ENCODE measurements at regions not wholly inside any gene's neighbourhood (a gene's known extent, or its start where the extent isn't known, plus 50 kb on each side); places are given as distances from the start of the nearest gene placed in this dataset.
A peak's percentile ranks its signal among the peaks of the same experiment; 100 is the strongest.

DNA sequence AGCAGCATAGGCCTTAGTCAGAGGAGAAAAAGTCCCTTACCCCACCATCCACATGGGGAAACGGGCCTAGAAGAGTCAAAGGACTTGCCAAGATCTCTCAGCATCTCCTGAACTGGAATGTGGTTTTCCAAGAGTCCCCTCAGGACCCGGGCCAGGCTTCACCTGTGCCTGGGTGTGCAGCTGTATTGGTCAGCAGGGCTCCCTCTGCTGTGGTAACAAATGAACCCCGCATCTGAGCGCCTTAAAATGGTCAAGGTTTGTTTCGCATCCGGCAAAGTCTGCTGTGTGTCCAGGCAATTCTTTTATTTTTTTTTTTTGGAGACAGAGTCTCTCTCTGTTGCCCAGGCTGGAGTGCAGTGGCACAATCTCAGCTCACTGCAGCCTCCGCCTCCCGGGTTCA lies 168.0 kb upstream of the IER5L start:
- no peaks in the 10 kb centered on the region for H3K36me3 ChIP-seq (ENCODE audit: insufficient read depth, low read length)
- Mint-ChIP-seq H3K4me3 (no peak overlapping the region), H3K9me3 (no peaks in the 10 kb centered on the region), H3K27me3 (no peaks in the 10 kb centered on the region), H3K27ac (no peak overlapping the region), H3K36me3 (no peaks in the 10 kb centered on the region), H3K4me1 (peaks cover 0 to 7% (median 2%) of the 10 kb centered on the region in 4 donors)
- intact Hi-C loops (cut with micrococcal nuclease), result no loop called here
- no peak for DNase-seq
- H3K27me3 ChIP-seq (ENCODE audit: insufficient read depth, low read length), result no peaks in the 10 kb centered on the region
- H3K4me1 ChIP-seq (ENCODE audit: insufficient read depth, low read length), result no peaks in the 10 kb centered on the region
- H3K4me3 ChIP-seq (ENCODE audit: low read length in 2 of 2), result no peak overlapping the region
- H3K27ac ChIP-seq (ENCODE audit: low read depth, low read length), result no peak overlapping the region
- CTCF ChIA-PET (ENCODE audit: partially characterized antibody), result interaction anchor here (1.0 to 1.2 kb wide), 3 partner anchors 9 to 172 kb away, joined by 3 read pairs; no protein-coding TSS in a partner anchor
- POLR2A ChIA-PET (ENCODE audit: partially characterized antibody), result no interaction called here
- H3K9me3 ChIP-seq (ENCODE audit: control insufficient read depth in 1 of 2, low read length in 2 of 2), result no peaks in the 10 kb centered on the region

DNA sequence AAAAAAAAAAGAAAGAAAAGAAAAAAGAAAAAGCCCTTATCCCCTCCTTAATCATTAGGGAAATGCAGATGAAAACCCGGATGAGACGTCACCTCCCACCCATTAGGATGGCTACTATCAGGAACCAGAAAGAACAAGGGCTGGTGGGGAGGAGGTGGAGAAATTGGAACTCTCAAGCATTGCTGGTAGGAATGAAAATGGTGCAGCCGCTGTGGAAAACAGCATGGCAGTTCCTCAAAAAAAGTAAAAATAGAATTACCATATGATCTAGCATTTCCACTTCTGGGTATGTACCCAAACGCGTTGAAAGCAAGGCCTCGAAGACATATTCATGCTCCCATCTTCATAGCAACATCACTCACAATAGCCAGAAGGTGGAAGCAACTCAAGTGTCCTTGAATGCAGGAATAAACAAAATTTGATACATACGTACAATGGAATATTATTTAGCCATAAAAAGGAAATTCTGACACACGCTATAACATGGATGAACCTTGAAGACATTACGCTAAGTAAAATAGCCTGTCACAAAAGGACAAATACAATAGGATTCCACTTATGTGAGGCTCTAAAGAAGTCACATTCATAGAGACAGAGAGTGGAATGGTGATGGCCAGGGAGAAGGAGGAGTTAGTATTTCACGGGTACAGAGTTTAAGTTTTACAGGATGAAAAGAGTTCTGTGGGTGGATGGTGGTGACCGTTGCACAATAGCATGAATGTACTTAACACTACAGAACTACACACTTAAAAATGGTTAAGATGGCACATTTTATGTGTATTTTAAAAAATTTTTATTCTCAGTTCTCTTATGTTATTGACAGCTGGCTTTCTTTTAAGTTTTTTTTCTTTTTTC lies 166.8 kb upstream of the IER5L start:
- Mint-ChIP-seq H3K4me3 (no peak overlapping the region), H3K9me3 (no peaks in the 10 kb centered on the region), H3K36me3 (no peaks in the 10 kb centered on the region), H3K27ac (peak overlapping the region in 2 of 7 donors; percentile 3 to 62), H3K27me3 (no peaks in the 10 kb centered on the region), H3K4me1 (peaks cover 0 to 7% (median 2%) of the 10 kb centered on the region in 4 donors)
- Histone ChIP-seq H3K9me3 (ENCODE audit: control insufficient read depth in 1 of 2, low read length in 2 of 2) (no peaks in the 10 kb centered on the region), H3K27ac (ENCODE audit: low read depth, low read length) (no peak overlapping the region), H3K4me3 (ENCODE audit: low read length in 2 of 2) (no peak overlapping the region), H3K36me3 (ENCODE audit: insufficient read depth, low read length) (no peaks in the 10 kb centered on the region), H3K27me3 (ENCODE audit: insufficient read depth, low read length) (no peaks in the 10 kb centered on the region), H3K4me1 (ENCODE audit: insufficient read depth, low read length) (no peaks in the 10 kb centered on the region)
- ChIA-PET CTCF (ENCODE audit: partially characterized antibody) (interaction anchor here (0.9 to 1.2 kb wide), 2 partner anchors 123 to 171 kb away, joined by 3 read pairs; no protein-coding TSS in a partner anchor), POLR2A (ENCODE audit: partially characterized antibody) (no interaction called here)
- intact Hi-C loops (cut with micrococcal nuclease), result no loop called here
- no peak for DNase-seq

DNA sequence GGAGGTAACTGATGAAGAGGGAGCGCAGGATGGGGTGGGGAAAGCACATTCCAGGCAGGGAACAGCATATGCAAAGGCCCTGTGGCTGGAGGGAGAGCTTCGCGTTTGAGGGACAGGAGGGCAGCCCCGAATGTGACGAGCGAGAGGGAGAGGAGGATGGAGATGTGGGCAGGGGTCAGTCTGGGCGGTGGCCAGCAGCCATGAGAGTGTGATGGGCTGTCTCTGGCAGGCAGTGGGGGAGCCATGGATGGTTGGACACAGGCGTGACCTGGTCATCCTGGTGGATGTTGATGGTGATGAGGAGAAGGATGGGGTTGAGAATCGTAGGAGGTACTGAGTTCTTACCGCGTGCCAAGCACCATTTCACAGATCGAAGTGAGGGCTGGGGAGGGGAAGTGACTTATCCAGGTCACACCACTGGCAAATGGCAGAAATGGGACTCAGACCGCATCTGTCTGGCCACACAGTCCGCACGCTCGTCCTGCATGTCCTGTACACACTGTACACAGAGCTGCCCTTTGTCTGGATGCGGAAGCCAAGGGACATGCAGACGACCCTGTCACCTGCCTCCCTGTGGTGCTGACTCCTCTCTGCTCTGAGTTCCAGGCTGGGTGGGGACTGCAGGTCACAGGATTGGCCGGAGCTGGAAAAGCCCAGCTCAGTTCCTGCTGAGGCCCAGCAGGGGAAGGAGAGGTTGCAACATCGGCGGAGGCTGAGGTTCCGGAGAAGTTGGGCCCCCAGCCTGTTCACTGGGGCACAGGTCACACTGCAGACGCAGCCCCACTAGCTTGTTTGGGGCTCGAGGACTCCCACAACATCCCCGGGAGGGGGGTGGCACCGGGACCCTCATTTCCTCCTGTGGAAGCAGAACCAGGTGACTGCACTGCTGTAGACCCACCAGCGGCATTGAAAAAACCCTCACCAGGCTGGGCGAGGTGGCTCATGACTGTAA lies 165.6 kb upstream of the IER5L start:
- Mint-ChIP-seq H3K27me3 (no peaks in the 10 kb centered on the region), H3K9me3 (no peaks in the 10 kb centered on the region), H3K4me1 (peaks cover 0 to 7% (median 2%) of the 10 kb centered on the region in 4 donors), H3K27ac (peak overlapping the region in 1 of 7 donors; percentile 15), H3K36me3 (no peaks in the 10 kb centered on the region), H3K4me3 (no peak overlapping the region)
- H3K4me1 ChIP-seq (ENCODE audit: insufficient read depth, low read length), result no peaks in the 10 kb centered on the region
- H3K27ac ChIP-seq (ENCODE audit: low read depth, low read length), result no peak overlapping the region
- ChIA-PET POLR2A (ENCODE audit: partially characterized antibody) (no interaction called here), CTCF (ENCODE audit: partially characterized antibody) (no interaction called here)
- DNase-seq, result no peak
- intact Hi-C loops (cut with micrococcal nuclease), result no loop called here
- H3K36me3 ChIP-seq (ENCODE audit: insufficient read depth, low read length), result no peaks in the 10 kb centered on the region
- H3K4me3 ChIP-seq (ENCODE audit: low read length in 2 of 2), result no peak overlapping the region
- no peaks in the 10 kb centered on the region for H3K27me3 ChIP-seq (ENCODE audit: insufficient read depth, low read length)
- no peaks in the 10 kb centered on the region for H3K9me3 ChIP-seq (ENCODE audit: control insufficient read depth in 1 of 2, low read length in 2 of 2)

DNA sequence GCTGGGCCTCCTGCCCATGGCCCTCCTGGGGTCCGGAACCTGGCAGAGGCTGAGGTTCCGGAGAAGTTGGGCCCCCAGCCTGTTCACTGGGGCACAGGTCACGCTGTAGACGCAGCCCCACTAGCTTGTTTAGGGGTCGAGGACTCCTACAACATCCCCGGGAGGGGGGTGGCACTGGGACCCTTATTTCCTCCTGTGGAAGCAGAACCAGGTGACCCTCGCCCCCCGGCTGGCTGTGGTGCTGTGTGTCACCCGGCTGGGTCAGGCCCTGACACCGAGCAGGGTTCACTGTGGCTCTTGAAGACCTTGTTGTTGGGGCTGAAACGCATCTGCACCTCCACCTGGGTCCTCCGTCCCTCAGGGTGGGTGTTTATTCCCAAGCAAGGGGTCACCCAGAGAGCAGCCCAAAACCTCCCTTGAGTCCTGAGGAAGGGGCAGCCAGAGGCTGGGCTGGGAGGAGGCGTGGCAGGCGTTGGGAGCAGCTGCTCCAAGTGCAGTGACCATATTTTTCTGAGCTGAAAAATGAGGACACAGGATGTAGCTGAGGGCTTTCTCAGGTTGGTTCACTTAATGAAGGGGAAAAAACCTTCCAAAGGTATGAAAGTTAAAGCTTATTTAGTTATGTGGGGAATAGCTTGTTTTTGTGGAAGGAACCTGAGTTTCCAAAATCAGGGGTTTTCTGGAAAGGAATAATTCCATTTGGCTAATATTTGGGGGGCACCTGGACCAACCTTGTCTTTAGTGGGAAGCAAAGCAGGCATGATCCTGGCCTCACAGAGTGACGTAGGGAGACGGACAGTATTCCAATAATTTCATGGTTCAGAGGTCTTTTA lies 164.7 kb upstream of the IER5L start:
- H3K27me3 Mint-ChIP-seq, result no peaks in the 10 kb centered on the region
- Histone ChIP-seq H3K4me3 (ENCODE audit: low read length in 2 of 2) (no peak overlapping the region), H3K27me3 (ENCODE audit: insufficient read depth, low read length) (no peaks in the 10 kb centered on the region), H3K4me1 (ENCODE audit: insufficient read depth, low read length) (no peaks in the 10 kb centered on the region), H3K9me3 (ENCODE audit: control insufficient read depth in 1 of 2, low read length in 2 of 2) (no peaks in the 10 kb centered on the region), H3K36me3 (ENCODE audit: insufficient read depth, low read length) (no peaks in the 10 kb centered on the region), H3K27ac (ENCODE audit: low read depth, low read length) (no peak overlapping the region)
- H3K36me3 Mint-ChIP-seq, result no peaks in the 10 kb centered on the region
- H3K27ac Mint-ChIP-seq, result no peak overlapping the region
- ChIA-PET POLR2A (ENCODE audit: partially characterized antibody) (no interaction called here), CTCF (ENCODE audit: partially characterized antibody) (no interaction called here)
- H3K4me3 Mint-ChIP-seq, result no peak overlapping the region
- peaks cover 0 to 7% (median 2%) of the 10 kb centered on the region in 4 donors for H3K4me1 Mint-ChIP-seq
- intact Hi-C loops (cut with micrococcal nuclease), result no loop called here
- no peak for DNase-seq
- no peaks in the 10 kb centered on the region for H3K9me3 Mint-ChIP-seq

DNA sequence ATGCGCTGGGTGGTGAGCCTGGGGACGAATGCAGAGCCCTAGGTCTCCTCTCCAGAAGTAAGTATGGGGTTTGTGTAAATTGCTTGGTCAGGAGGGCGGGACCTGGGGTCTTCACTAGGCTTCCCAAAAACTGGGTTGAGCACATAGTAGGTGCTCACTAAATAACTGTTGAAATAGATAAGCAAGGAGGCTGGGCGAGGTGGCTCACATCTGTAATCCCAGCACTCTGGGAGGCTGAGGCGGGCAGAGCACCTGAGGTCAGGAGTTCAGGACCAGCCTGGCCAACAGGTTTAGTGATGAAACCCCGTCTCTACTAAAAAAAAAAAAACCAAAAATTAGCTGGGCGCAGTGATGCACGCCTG lies 163.9 kb upstream of the IER5L start:
- Histone ChIP-seq H3K9me3 (ENCODE audit: control insufficient read depth in 1 of 2, low read length in 2 of 2) (no peaks in the 10 kb centered on the region), H3K36me3 (ENCODE audit: insufficient read depth, low read length) (no peaks in the 10 kb centered on the region), H3K4me3 (ENCODE audit: low read length in 2 of 2) (no peak overlapping the region), H3K27me3 (ENCODE audit: insufficient read depth, low read length) (no peaks in the 10 kb centered on the region), H3K4me1 (ENCODE audit: insufficient read depth, low read length) (no peaks in the 10 kb centered on the region), H3K27ac (ENCODE audit: low read depth, low read length) (no peak overlapping the region)
- CTCF ChIA-PET (ENCODE audit: partially characterized antibody), result no interaction called here
- POLR2A ChIA-PET (ENCODE audit: partially characterized antibody), result no interaction called here
- Mint-ChIP-seq H3K4me1 (peaks cover 0 to 7% (median 2%) of the 10 kb centered on the region in 4 donors), H3K27me3 (no peaks in the 10 kb centered on the region), H3K27ac (no peak overlapping the region), H3K9me3 (no peaks in the 10 kb centered on the region), H3K36me3 (no peaks in the 10 kb centered on the region), H3K4me3 (no peak overlapping the region)
- no peak for DNase-seq
- intact Hi-C loops (cut with micrococcal nuclease), result no loop called here

DNA sequence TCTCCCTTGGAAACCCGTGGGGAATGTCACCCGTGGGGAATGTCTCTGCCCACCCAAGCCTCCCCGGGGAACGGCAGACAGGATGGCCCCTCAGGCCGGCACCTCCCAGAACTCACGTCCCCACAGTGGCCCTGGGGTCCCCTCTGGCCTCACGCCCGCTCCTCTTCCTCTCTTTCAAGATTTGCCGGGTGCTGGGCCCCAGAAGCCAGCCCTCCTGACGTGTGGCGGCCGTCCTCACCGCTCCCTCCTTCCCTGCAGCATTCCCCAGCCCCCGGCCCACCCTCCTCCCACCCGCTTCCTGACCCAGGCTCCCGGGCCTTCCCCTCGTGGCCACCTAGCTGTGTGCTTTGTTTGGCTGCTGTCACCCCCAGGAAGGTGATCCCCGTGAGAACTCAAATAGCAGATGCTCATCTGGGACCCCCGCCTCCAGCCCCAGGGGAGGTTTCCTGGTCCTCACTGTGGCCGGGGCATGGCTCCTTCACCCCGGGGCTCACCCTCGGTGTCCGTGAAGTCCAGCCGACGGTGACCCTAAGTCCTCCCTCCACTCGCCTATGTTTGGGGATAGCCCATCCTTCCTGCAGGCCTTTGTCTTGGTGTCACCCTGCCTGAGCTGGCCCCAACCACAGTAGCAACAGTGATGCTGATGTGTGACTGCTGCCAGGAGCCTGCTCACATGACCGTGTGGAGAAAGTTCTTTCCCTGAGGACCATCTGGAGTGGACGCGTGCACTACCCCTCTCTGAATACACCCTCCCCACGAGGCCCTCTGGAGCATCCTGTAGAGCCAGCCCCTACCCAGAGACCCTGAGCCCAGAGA lies 163.3 kb upstream of the IER5L start:
- POLR2A ChIA-PET (ENCODE audit: partially characterized antibody), result no interaction called here
- peak overlapping the region in 1 of 7 donors; percentile 15 for H3K27ac Mint-ChIP-seq
- H3K4me3 Mint-ChIP-seq, result no peak overlapping the region

More for the DNA sequence above, 163.3 kb upstream of the IER5L start:
- Histone ChIP-seq H3K4me1 (ENCODE audit: insufficient read depth, low read length) (peaks cover 3% of the 10 kb centered on the region), H3K9me3 (ENCODE audit: control insufficient read depth in 1 of 2, low read length in 2 of 2) (no peaks in the 10 kb centered on the region), H3K27ac (ENCODE audit: low read depth, low read length) (no peak overlapping the region), H3K27me3 (ENCODE audit: insufficient read depth, low read length) (no peaks in the 10 kb centered on the region), H3K36me3 (ENCODE audit: insufficient read depth, low read length) (no peaks in the 10 kb centered on the region), H3K4me3 (ENCODE audit: low read length in 2 of 2) (no peak overlapping the region)
- H3K9me3 Mint-ChIP-seq, result no peaks in the 10 kb centered on the region
- DNase-seq, result no peak
- H3K27me3 Mint-ChIP-seq, result peaks cover 0 to 2% of the 10 kb centered on the region in 2 donors
- CTCF ChIA-PET (ENCODE audit: partially characterized antibody), result no interaction called here
- peaks cover 0 to 6% (median 2%) of the 10 kb centered on the region in 4 donors for H3K4me1 Mint-ChIP-seq
- H3K36me3 Mint-ChIP-seq, result no peaks in the 10 kb centered on the region
- intact Hi-C loops (cut with micrococcal nuclease), result no loop called here

Measured in CD4-positive, alpha-beta memory T cell (primary cell).